GM12892 (cell line): ENCODE measurements at regions not wholly inside any gene's neighbourhood (a gene's known extent, or its start where the extent isn't known, plus 50 kb on each side); places are given as distances from the start of the nearest gene placed in this dataset.
"Not testable (repeated sequence)": the region's sequence is repeated elsewhere in the genome, so short reads cannot be mapped to it uniquely, and the experiment has no call there.

Experiments
- DNase-seq: peaks from one replicate; pipeline ENCODE4 v3.0.0; 2011; ENCODE audit not compliant: insufficient read length
- FAIRE-seq: peaks from 2 replicates; lab custom pipeline; 2011; peaks lifted over from hg19 to GRCh38; lab: Jason Lieb, UNC
- POLR2A ChIP-seq: IDR thresholded peaks from 2 replicates; pipeline ENCODE4 v1.6.1; 2011; ENCODE audit warnings: low read depth, low read length, control low read depth
- POLR2AphosphoS5 ChIP-seq: IDR thresholded peaks from 2 replicates; pipeline ENCODE4 v1.6.1; 2011; ENCODE audit warnings: low read depth, low read length, control low read depth
- TAF1 ChIP-seq: IDR thresholded peaks from 2 replicates; pipeline ENCODE4 v1.6.1; 2011; ENCODE audit warnings: low read depth, mild to moderate bottlenecking, control low read depth, low read length, borderline replicate concordance

DNA sequence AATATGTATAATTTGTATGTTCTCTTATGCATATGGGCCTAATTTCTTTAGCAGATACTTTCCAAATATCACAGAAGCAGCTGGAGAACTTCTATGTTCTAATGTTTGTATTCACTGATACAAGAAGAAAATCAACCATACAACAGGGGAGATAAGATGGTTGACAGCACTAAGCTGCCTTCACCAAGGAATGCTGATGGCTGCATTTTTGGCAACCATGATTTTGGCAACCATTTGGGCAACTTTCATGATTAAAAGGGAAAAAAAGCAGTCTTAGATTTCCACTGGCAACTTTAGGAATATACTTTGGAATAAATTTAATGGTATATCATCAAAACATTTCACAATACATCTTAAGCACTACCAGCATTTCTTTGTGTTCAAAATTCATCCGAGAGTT, 740.3 kb upstream of the CDH6 start:
- DNase-seq (no peak), FAIRE-seq (no peak)
- no peak for TF ChIP-seq POLR2AphosphoS5
- no peak for TF ChIP-seq POLR2A
- TF ChIP-seq TAF1 = no peak

DNA sequence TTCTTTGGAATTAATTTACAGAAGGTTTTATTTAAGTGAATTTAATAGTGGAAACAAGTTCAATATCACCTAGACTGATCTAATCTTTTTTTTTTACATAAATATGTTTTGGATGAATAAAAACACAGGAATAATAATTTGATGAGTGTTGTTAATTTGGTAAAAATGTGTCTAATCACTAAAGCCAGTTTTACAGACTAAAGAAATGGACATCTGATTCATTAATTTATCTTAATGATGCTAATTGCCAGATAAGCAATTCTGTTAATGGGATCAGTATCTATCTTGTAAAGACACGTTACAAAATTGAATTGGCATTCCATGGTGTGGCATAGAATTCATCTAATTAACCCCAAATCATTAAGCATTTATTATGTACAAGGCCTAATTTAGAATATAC, 743.3 kb upstream of the CDH6 start:
- DNase-seq (no peak), FAIRE-seq (no peak)

DNA sequence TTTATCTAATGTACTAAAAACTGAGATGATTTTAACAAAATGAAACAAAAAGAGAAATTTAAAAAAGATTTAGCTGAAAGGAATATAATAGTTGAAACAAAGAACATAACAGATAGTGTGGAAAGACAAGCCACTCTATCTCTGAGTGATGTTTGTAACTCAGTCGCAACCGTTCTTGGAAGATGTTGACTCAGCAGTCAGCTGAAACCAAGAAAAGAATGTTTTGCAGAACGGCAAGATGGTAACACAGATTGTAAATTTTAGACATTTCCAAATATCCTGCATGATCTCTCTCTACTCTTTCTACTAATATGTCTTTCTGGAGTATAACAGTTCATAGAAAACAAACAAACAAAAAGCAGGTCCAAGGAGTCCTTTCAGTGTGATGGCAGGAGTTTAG, 746.1 kb upstream of the CDH6 start:
- TF ChIP-seq POLR2A (no peak), TAF1 (no peak), POLR2AphosphoS5 (no peak)
- no peak for FAIRE-seq
- DNase-seq = no peak

More for the DNA sequence above, 743.3 kb upstream of the CDH6 start:
- TF ChIP-seq POLR2A (no peak), POLR2AphosphoS5 (no peak), TAF1 (no peak)

DNA sequence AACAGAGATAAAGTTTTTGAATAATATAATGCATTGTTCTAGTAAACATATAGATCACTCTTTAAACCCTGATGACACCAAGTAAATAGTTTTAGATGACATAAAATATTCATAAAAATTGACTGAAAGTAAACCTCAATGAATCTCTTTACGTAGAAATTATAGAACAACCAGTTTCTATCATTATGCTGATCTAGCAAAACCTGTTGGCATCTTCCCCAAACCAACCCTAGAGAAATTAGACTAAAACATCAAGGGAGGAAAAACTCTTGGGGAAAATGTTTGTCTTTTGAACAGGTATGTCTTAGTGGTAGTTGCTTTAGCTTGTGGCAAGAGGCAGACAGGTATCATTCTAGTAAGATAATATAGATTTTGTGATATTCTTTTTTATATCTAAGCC, 747.0 kb upstream of the CDH6 start:
- FAIRE-seq = no peak
- DNase-seq = no peak
- TF ChIP-seq POLR2AphosphoS5 = no peak
- TF ChIP-seq POLR2A = no peak
- no peak for TF ChIP-seq TAF1

DNA sequence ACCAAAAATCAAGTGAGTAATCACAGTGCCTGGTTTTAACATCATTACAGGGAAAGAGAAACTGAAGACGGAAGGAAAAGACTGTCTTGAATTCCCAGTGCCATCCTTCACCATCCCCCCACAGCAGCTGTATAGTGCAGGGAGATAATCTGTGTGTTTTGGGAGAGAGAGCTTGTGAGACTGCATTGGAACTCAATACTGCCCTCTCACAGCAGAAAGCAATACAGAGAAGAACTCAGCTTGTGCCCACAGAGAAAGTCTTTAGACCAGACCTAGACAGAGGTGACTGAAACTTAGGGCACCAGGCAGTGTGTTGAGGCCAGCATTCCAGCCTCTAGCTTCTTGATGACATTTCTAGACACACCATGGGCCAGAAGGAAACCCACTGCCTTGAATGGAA, 754.7 kb upstream of the CDH6 start:
- no peak for TF ChIP-seq TAF1
- TF ChIP-seq POLR2A = no peak
- TF ChIP-seq POLR2AphosphoS5 = no peak
- DNase-seq (no peak), FAIRE-seq (no peak)

DNA sequence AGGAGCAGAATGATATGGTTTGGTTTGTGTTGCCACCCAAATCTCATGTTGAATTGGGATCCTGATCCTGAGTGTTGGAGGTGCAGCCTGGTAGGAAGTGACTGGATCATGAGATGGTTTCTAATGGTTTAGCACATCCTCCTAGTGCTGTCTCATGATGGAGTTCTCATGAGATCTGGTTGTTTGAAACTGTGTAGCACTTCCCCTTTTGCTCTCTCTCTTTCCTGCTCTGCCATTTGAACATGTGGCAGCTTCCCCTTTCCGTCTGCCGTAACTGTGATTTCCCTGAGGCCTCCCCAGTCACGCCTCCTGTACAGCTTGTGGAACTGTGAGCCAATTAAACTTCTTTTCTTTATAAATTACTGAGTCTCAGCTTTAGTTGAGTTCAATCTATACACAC, 756.8 kb upstream of the CDH6 start:
- DNase-seq (no peak), FAIRE-seq (no peak)
- no peak for TF ChIP-seq TAF1
- no peak for TF ChIP-seq POLR2A
- TF ChIP-seq POLR2AphosphoS5 = no peak

DNA sequence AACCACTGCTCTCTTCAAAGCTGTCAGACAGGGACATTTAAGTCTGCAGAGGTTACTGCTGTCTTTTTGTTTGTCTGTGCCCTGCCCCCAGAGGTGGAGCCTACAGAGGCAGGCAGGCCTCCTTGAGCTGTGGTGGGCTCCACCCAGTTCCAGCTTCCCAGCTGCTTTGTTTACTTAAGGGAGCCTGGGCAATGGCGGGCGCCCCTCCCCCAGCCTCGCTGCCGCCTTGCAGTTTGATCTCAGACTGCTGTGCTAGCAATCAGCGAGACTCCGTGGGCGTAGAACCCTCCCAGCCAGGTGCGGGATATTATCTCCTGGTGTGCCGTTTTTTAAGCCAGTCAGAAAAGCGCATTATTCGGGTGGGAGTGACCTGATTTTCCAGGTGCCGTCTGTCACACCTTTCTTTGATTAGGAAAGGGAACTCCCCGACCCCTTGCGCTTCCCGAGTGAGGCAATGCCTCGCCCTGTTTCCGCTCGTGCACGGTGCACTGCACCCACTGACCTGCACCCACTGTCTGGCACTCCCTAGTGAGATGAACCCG, 764.5 kb upstream of the CDH6 start:
- DNase-seq, FAIRE-seq: not testable (repeated sequence)

DNA sequence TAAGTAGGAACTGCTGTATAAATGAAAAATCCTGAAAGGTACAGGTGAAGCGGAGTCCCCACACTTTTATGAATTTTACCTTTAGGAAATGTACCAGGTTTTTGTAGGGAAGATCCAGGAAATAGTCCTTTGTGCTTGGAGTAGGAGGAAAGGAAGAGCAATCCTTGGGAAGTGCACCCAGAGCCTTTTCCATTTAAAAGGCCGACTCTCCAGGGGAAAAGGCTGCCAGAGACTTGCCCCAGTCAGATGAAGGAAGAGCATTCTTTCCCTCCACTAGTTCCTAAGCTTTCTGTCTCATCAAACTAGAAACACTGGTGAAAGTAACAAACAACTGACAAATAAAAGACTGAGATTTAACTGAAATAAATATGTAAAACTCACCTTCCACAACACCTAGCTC, 779.4 kb upstream of the CDH6 start:
- no peak for DNase-seq
- TF ChIP-seq TAF1 (no peak), POLR2A (no peak), POLR2AphosphoS5 (no peak)
- no peak for FAIRE-seq

DNA sequence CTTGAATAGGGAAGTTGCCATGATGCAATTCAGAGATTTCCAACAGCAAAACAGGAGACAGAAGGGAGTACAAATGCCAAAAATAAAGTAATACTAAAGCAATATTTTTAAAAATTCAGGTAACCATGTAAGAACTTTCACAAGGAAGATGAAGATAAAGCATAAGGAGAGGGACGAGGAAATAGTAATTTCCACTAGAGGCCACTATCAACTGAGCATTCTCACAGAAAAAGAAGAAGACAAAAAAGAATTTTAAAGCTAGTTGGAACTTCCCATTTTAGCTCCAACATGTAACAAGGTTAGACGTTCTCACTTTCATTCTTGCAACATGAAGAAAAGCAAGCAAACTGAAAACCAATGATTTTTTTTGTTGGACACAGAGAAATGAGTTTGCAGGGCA, 779.9 kb upstream of the CDH6 start:
- no peak for DNase-seq
- no peak for FAIRE-seq
- TF ChIP-seq TAF1 (no peak), POLR2A (no peak), POLR2AphosphoS5 (no peak)

DNA sequence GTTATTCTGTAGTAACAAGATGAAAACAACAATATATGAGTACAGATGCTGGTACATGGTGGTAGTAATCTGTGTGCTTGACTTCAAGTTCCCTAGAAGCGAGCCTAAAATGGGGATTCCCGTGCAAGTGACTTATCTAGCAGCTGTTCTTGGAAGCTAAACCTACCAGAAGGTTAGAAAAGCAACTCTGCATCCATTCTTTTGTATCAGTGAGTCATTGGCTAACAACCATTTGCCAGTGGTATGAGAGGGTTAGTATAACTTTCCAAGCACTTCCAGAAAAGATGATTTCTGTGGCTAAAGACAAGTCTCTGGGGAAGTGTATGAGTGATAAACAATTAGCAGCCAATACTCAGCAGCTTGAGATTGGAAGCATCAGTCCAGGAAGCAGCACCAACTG, 787.7 kb upstream of the CDH6 start:
- FAIRE-seq (no peak), DNase-seq (no peak)
- no peak for TF ChIP-seq POLR2AphosphoS5
- TF ChIP-seq POLR2A = no peak
- TF ChIP-seq TAF1 = no peak

DNA sequence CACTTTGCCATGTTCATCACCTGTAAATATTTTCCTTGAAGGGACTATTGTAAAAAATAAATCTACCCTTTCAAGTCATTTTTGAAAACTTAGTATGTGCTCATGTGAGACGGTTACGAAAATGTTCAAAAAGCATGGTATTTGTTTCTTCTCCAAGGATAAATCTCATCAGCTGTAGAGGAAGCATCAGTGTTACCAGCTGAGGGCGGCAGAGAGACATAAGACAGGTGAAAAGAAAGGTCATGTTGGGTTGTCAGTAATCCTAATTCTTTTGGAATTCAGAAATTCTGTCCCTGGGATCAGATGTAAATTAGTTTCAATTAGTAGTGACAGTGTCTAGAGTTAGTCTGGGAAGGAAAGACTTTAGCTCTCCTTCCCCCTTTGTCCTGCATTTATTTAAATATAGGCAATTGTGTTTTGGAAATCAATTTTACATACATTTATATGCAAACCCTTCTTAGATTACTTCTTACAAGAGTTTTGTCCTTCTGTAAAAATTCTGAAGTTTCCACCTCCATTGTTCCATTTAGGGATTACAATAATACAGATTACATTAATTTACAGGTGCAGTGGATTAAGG, 791.9 kb upstream of the CDH6 start:
- no peak for FAIRE-seq
- no peak for TF ChIP-seq POLR2AphosphoS5
- no peak for TF ChIP-seq TAF1
- no peak for TF ChIP-seq POLR2A
- no peak for DNase-seq

DNA sequence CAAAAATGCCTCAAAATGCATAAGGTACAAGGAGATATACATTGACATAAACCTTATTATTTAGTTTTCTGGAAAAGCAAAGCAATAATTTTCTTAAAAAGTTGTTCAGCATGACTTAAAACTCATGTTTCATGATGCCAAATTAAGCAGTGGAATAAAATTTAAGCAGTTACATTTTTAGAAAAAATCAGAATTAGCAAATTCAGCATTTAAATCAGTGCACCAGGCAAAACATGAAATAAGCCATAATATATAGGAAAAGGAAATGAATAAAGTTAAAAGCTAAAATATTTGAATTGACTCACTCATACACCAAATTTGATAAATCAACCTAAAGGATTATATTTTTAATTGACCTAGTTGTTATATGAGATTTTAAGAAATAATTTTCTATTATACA, 795.1 kb upstream of the CDH6 start:
- TF ChIP-seq POLR2AphosphoS5 (no peak), POLR2A (no peak), TAF1 (no peak)
- FAIRE-seq (no peak), DNase-seq (no peak)

DNA sequence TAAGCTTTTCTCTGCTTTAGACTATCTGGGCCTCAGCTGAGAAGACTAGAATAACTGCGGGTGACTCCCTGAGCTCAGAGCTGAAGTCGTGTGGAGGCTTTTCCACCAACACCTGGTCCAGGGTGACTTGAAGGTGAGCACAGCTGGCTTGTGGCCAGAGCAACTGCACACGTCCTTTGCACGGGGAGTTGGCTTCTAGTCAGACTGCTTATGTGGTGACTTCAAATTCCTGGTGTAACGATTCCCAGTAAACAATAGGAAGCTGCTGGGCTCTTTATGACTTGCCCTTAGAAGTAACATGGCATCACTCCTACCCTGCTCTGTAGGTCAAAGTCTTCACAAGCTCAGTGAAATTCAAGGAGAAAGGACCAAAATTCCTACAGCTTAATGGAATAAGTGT, 800.6 kb upstream of the CDH6 start:
- DNase-seq = no peak
- FAIRE-seq = no peak
- TF ChIP-seq TAF1 = no peak
- no peak for TF ChIP-seq POLR2A

DNA sequence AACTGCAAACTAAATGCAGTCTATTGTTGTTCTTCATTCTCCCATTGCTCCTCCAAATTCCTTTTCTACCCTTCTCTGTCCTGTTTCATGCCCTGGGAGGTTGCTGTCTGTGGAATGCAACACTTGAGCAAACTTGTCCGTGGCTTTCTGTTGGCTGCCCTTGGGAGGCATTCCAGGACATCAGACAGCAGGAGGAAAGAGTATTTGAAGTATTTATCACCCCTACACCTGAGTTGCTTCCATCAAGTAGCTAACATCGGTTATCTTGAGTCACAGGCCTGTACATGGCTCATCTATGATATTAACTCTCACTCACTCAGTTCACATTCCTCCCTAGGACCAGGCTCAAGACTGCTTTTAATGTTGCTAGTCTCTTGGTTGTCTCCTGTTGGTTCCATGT, 803.4 kb upstream of the CDH6 start:
- no peak for TF ChIP-seq POLR2AphosphoS5
- TF ChIP-seq POLR2A = no peak
- TF ChIP-seq TAF1 = no peak
- FAIRE-seq (no peak), DNase-seq (no peak)
